GM06990 (cell line): ENCODE measurements at regions not wholly inside any gene's neighbourhood (a gene's known extent, or its start where the extent isn't known, plus 50 kb on each side); places are given as distances from the start of the nearest gene placed in this dataset.
"Not testable (repeated sequence)": the region's sequence is repeated elsewhere in the genome, so short reads cannot be mapped to it uniquely, and the experiment has no call there.

Experiments
- DNase-seq: peaks from one replicate; pipeline ENCODE4 v3.0.0-alpha.2; 2011; ENCODE audit not compliant: insufficient read length; ENCODE audit errors: extremely low read depth
- H3K27me3 ChIP-seq: replicated peaks from 2 replicates; pipeline ENCODE4 v1.6.0; 2011; ENCODE audit warnings: low read length; ENCODE audit not compliant: control insufficient read depth, insufficient read depth
- H3K36me3 ChIP-seq: 2 replicates; pipeline ENCODE4 v1.5.1; 2011; ENCODE audit warnings: low read length; ENCODE audit not compliant: control insufficient read depth, insufficient read depth
- H3K4me3 ChIP-seq: replicated peaks from 2 replicates; pipeline ENCODE4 v1.5.1; 2011; ENCODE audit warnings: low read depth, mild to moderate bottlenecking, control low read depth, low read length
- CTCF ChIP-seq: IDR thresholded peaks from 2 replicates; pipeline ENCODE4 v1.5.1; 2011; ENCODE audit warnings: low read length, control low read depth, mild to moderate bottlenecking, inconsistent platforms; ENCODE audit not compliant: insufficient read depth, poor library complexity, severe bottlenecking

GRCh38 chr20:48375804-48376203 is 452.0 kb downstream of the PREX1 start:
- no peaks in the 10 kb centered on the region for H3K27me3 ChIP-seq
- H3K4me3 ChIP-seq: no peak overlapping the region
- no peak for TF ChIP-seq CTCF
- no peaks in the 10 kb centered on the region for H3K36me3 ChIP-seq
- DNase-seq: no peak

- Histone ChIP-seq H3K36me3 (no peaks in the 10 kb centered on the region), H3K27me3 (no peaks in the 10 kb centered on the region), H3K4me3 (no peak overlapping the region)
- TF ChIP-seq CTCF: no peak
- DNase-seq: no peak
Observed at GRCh38 chr20:48374991-48375595, 452.7 kb downstream of the PREX1 start.

GRCh38 chr20:48374031-48374907 is 453.5 kb downstream of the PREX1 start:
- H3K27me3 ChIP-seq, H3K4me3 ChIP-seq, H3K36me3 ChIP-seq, DNase-seq: not testable (repeated sequence)
- TF ChIP-seq CTCF: peak; percentile 23

GRCh38 chr20:48373555-48373934 is 454.3 kb downstream of the PREX1 start:
- no peaks in the 10 kb centered on the region for H3K36me3 ChIP-seq
- no peak overlapping the region for H3K4me3 ChIP-seq
- no peak for DNase-seq
- H3K27me3 ChIP-seq: no peaks in the 10 kb centered on the region
- TF ChIP-seq CTCF: no peak

- not testable (repeated sequence) for H3K27me3 ChIP-seq, DNase-seq
Observed at GRCh38 chr20:48372851-48373554, 454.8 kb downstream of the PREX1 start.

GRCh38 chr20:48371211-48371610 is 456.6 kb downstream of the PREX1 start:
- TF ChIP-seq CTCF: no peak
- Histone ChIP-seq H3K27me3 (no peaks in the 10 kb centered on the region), H3K36me3 (no peaks in the 10 kb centered on the region), H3K4me3 (no peak overlapping the region)
- DNase-seq: no peak

More at GRCh38 chr20:48372851-48373554, 454.8 kb downstream of the PREX1 start:
- not testable (repeated sequence) for H3K4me3 ChIP-seq, H3K36me3 ChIP-seq

GRCh38 chr20:48368580-48369021 is 459.2 kb downstream of the PREX1 start:
- DNase-seq, H3K36me3 ChIP-seq, H3K27me3 ChIP-seq, H3K4me3 ChIP-seq: not testable (repeated sequence)

- not testable (repeated sequence) for H3K36me3 ChIP-seq, H3K27me3 ChIP-seq, DNase-seq, H3K4me3 ChIP-seq
Observed at GRCh38 chr20:48367541-48368358, 460.0 kb downstream of the PREX1 start.
